Superior temporal gyrus (tissue), 1 donor: ENCODE measurements at regions not wholly inside any gene's neighbourhood (a gene's known extent, or its start where the extent isn't known, plus 50 kb on each side); places are given as distances from the start of the nearest gene placed in this dataset.

Experiments
- DNase-seq: peaks from one replicate; pipeline ENCODE4 v3.0.0-alpha.2; 2016; ENCODE audit errors: extremely low spot score

- no peak for DNase-seq
Observed at GRCh38 chr4:125944966-125945365, 630.2 kb downstream of the FAT4 start.

- no peak for DNase-seq
Observed at GRCh38 chr4:125948021-125948420, 633.3 kb downstream of the FAT4 start.

- peak; percentile 70 for DNase-seq
Observed at GRCh38 chr4:125951261-125951887, 636.6 kb downstream of the FAT4 start.

- no peak for DNase-seq
Observed at GRCh38 chr4:125952631-125953030, 637.9 kb downstream of the FAT4 start.

GRCh38 chr4:125956276-125956675 lies 641.5 kb downstream of the FAT4 start:
- no peak for DNase-seq

GRCh38 chr4:125958519-125958918 lies 643.8 kb downstream of the FAT4 start:
- no peak for DNase-seq

GRCh38 chr4:125961626-125962025 lies 646.9 kb downstream of the FAT4 start:
- DNase-seq = no peak

- DNase-seq = no peak
Observed at GRCh38 chr4:125975861-125976397, 661.2 kb downstream of the FAT4 start.

GRCh38 chr4:125979950-125980349 lies 665.2 kb downstream of the FAT4 start:
- DNase-seq = no peak

- DNase-seq = no peak
Observed at GRCh38 chr4:125983168-125983567, 668.4 kb downstream of the FAT4 start.

- DNase-seq = no peak
Observed at GRCh38 chr4:125985856-125986255, 671.1 kb downstream of the FAT4 start.

GRCh38 chr4:125986307-125986706 lies 671.6 kb downstream of the FAT4 start:
- no peak for DNase-seq

GRCh38 chr4:125988464-125988863 lies 673.7 kb downstream of the FAT4 start:
- DNase-seq = no peak

GRCh38 chr4:125991398-125991797 lies 676.6 kb downstream of the FAT4 start:
- DNase-seq = no peak

- DNase-seq = no peak
Observed at GRCh38 chr4:125992891-125993290, 678.1 kb downstream of the FAT4 start.

- no peak for DNase-seq
Observed at GRCh38 chr4:125994024-125994423, 679.3 kb downstream of the FAT4 start.

GRCh38 chr4:125994430-125994829 lies 679.7 kb downstream of the FAT4 start:
- no peak for DNase-seq

GRCh38 chr4:126004941-126005340 lies 690.2 kb downstream of the FAT4 start:
- no peak for DNase-seq

GRCh38 chr4:126007142-126007541 lies 692.4 kb downstream of the FAT4 start:
- no peak for DNase-seq

GRCh38 chr4:126012691-126013290 lies 698.0 kb downstream of the FAT4 start:
- DNase-seq = no peak

GRCh38 chr4:126018274-126018673 lies 703.5 kb downstream of the FAT4 start:
- DNase-seq = no peak

- DNase-seq = no peak
Observed at GRCh38 chr4:126023896-126024295, 709.1 kb downstream of the FAT4 start.

GRCh38 chr4:126027601-126028000 lies 712.8 kb downstream of the FAT4 start:
- no peak for DNase-seq

- DNase-seq = no peak
Observed at GRCh38 chr4:126028876-126029275, 714.1 kb downstream of the FAT4 start.
